ENCODE measurements at regions not wholly inside any gene's neighbourhood (a gene's known extent, or its start where the extent isn't known, plus 50 kb on each side); places are given as distances from the start of the nearest gene placed in this dataset.
A peak's percentile ranks its signal among the peaks of the same experiment; 100 is the strongest.

DNA sequence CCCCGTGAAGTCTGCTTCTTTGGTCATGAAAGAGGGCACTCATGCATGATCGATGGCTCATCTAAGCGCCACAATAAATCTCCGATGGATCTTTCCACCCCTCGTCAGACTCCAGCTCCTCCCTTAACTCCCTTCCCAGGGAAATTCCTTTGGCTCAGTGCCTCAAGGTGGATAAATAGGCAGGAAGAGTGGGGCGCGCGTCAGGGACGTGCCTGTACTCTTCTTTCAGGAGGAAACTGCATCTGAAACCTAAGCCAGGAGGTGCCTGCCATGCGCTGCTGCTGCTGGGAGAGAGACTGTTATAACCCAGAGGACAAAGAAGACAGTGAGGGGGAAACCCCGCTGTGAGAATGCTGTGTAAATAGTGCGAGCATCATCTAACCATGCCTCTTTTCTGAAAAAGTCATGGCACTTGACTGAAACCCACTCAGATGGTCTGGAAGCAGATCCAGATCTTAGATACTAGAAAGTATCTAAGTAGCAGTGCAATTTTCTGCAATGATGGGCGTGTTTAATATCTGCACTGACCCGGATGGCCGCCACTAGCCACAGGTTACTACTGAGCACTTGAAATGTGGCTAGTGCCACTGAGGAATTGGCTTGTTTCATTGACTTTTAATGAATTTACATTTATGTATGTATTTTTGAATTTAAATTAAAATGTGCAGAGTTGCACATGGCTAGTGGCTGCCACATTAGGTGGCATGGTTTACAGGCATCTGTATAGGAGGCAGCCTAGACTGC, 120.3 kb upstream of the BASP1 start:
- no peak for TF ChIP-seq CTCF (IDR thresholded peaks at IDR 0.05; ENCODE audit: borderline replicate concordance, extremely low read depth, insufficient read depth)
- H3K36me3 ChIP-seq (ENCODE audit: control insufficient read depth in 2 of 3, insufficient read depth in 3 of 3, low read length in 3 of 3) = no peaks in the 10 kb centered on the region
- DNase-seq = peak in 4 of 5 donors; percentile 90 to 96 (median 94)
- H3K9ac ChIP-seq (ENCODE audit: low read length in 3 of 3) = no peak overlapping the region
- H3K4me3 ChIP-seq (ENCODE audit: low read length in 3 of 3) = no peak overlapping the region
- no peaks in the 10 kb centered on the region for H3K9me3 ChIP-seq (ENCODE audit: control insufficient read depth in 2 of 3, insufficient read depth in 1 of 3, low read length in 3 of 3)
- intact Hi-C loops (cut with DNase I) = no loop called here
- no peak overlapping the region for H3K27ac ChIP-seq (ENCODE audit: low read depth in 2 of 2, low read length in 2 of 2)
- FAIRE-seq = no peak
- H3K4me1 ChIP-seq (ENCODE audit: control insufficient read depth in 2 of 3, insufficient read depth in 2 of 3, low read depth in 1 of 3, low read length in 3 of 3) = peaks cover 0 to 4% (median 0%) of the 10 kb centered on the region in 3 donors
- H3K27me3 ChIP-seq (ENCODE audit: control insufficient read depth, insufficient read depth, low read length) = no peaks in the 10 kb centered on the region

DNA sequence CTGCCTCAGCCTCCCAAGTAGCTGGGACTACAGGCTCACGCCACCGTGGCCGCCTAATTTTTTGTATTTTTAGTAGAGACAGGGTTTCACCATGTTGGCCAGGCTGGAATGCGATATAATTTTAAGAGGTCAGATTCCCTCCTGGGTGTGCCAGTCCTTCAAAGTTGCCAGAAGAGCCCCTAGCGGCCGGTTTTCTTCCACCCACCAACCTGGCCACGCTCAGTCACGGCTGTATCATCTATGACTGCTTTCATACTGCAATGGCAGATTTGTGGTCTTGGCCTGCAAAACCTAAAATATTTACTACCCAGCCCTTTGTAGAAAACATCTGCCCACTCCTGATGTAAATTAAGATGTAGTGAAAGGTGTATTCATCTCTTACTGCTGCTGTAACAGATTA, 117.5 kb upstream of the BASP1 start:
- H3K27ac ChIP-seq (ENCODE audit: low read depth in 2 of 2, low read length in 2 of 2) = no peak overlapping the region
- intact Hi-C loops (cut with DNase I) = no loop called here
- no peak overlapping the region for H3K4me3 ChIP-seq (ENCODE audit: low read length in 3 of 3)
- H3K27me3 ChIP-seq (ENCODE audit: control insufficient read depth, insufficient read depth, low read length) = no peaks in the 10 kb centered on the region
- no peak for DNase-seq
- no peak for FAIRE-seq
- TF ChIP-seq CTCF (IDR thresholded peaks at IDR 0.05; ENCODE audit: borderline replicate concordance, extremely low read depth, insufficient read depth) = no peak
- H3K9me3 ChIP-seq (ENCODE audit: control insufficient read depth in 2 of 3, insufficient read depth in 1 of 3, low read length in 3 of 3) = no peaks in the 10 kb centered on the region
- peaks cover 0 to 4% (median 0%) of the 10 kb centered on the region in 3 donors for H3K4me1 ChIP-seq (ENCODE audit: control insufficient read depth in 2 of 3, insufficient read depth in 2 of 3, low read depth in 1 of 3, low read length in 3 of 3)
- no peak overlapping the region for H3K9ac ChIP-seq (ENCODE audit: low read length in 3 of 3)
- no peaks in the 10 kb centered on the region for H3K36me3 ChIP-seq (ENCODE audit: control insufficient read depth in 2 of 3, insufficient read depth in 3 of 3, low read length in 3 of 3)

- H3K4me1 ChIP-seq (ENCODE audit: control insufficient read depth in 2 of 3, insufficient read depth in 2 of 3, low read depth in 1 of 3, low read length in 3 of 3) = no peaks in the 10 kb centered on the region
- intact Hi-C loops (cut with DNase I) = no loop called here
- H3K9me3 ChIP-seq (ENCODE audit: control insufficient read depth in 2 of 3, insufficient read depth in 1 of 3, low read length in 3 of 3) = no peaks in the 10 kb centered on the region
- FAIRE-seq = no peak
- no peak for DNase-seq
- no peaks in the 10 kb centered on the region for H3K27me3 ChIP-seq (ENCODE audit: control insufficient read depth, insufficient read depth, low read length)
- no peak for TF ChIP-seq CTCF (IDR thresholded peaks at IDR 0.05; ENCODE audit: borderline replicate concordance, extremely low read depth, insufficient read depth)
- no peaks in the 10 kb centered on the region for H3K36me3 ChIP-seq (ENCODE audit: control insufficient read depth in 2 of 3, insufficient read depth in 3 of 3, low read length in 3 of 3)
- H3K9ac ChIP-seq (ENCODE audit: low read length in 3 of 3) = no peak overlapping the region
- H3K27ac ChIP-seq (ENCODE audit: low read depth in 2 of 2, low read length in 2 of 2) = no peak overlapping the region
- H3K4me3 ChIP-seq (ENCODE audit: low read length in 3 of 3) = no peak overlapping the region
These were observed 114.0 kb upstream of the BASP1 start for GRCh38 chr5:17103461-17103860.

All from kidney (tissue), 13 donors.